Ammon's horn (tissue), 1 donor: ENCODE measurements at regions not wholly inside any gene's neighbourhood (a gene's known extent, or its start where the extent isn't known, plus 50 kb on each side); places are given as distances from the start of the nearest gene placed in this dataset.
"Not testable (repeated sequence)": the region's sequence is repeated elsewhere in the genome, so short reads cannot be mapped to it uniquely, and the experiment has no call there.

Experiments used
- DNase-seq: peaks from one replicate; pipeline ENCODE4 v3.0.0-alpha.2; 2016; ENCODE audit warnings: low spot score

- DNase-seq, result peak; percentile 48
Observed at GRCh38 chr1:146409817-146410441, 181.1 kb upstream of the NOTCH2NLA start.

- DNase-seq, result peak; percentile 77
Observed at GRCh38 chr1:146409116-146409801, 180.4 kb upstream of the NOTCH2NLA start.

- peak; percentile 7 for DNase-seq
Observed at GRCh38 chr1:146401281-146401825, 172.5 kb upstream of the NOTCH2NLA start.

- not testable (repeated sequence) for DNase-seq
Observed at GRCh38 chr1:146400173-146401121, 171.6 kb upstream of the NOTCH2NLA start.

- DNase-seq, result not testable (repeated sequence)
Observed at GRCh38 chr1:146399225-146399624, 170.4 kb upstream of the NOTCH2NLA start.

GRCh38 chr1:146396801-146397200 lies 168.0 kb upstream of the NOTCH2NLA start:
- not testable (repeated sequence) for DNase-seq

GRCh38 chr1:146396242-146396641 lies 167.4 kb upstream of the NOTCH2NLA start:
- not testable (repeated sequence) for DNase-seq

- DNase-seq, result not testable (repeated sequence)
Observed at GRCh38 chr1:146393796-146394195, 165.0 kb upstream of the NOTCH2NLA start.

GRCh38 chr1:146393154-146393553 lies 164.3 kb upstream of the NOTCH2NLA start:
- not testable (repeated sequence) for DNase-seq

- DNase-seq, result peak; percentile 8
Observed at GRCh38 chr1:146389178-146389577, 160.4 kb upstream of the NOTCH2NLA start.

- not testable (repeated sequence) for DNase-seq
Observed at GRCh38 chr1:146387750-146388469, 159.1 kb upstream of the NOTCH2NLA start.

- DNase-seq, result peak; percentile 88
Observed at GRCh38 chr1:146386851-146387749, 158.3 kb upstream of the NOTCH2NLA start.

GRCh38 chr1:146381196-146381595 lies 152.4 kb upstream of the NOTCH2NLA start:
- DNase-seq, result not testable (repeated sequence)

- peak; percentile 82 for DNase-seq
Observed at GRCh38 chr1:146376708-146377496, 148.1 kb upstream of the NOTCH2NLA start.

GRCh38 chr1:146376309-146376707 lies 147.5 kb upstream of the NOTCH2NLA start:
- DNase-seq, result peak; percentile 89

GRCh38 chr1:146375108-146375507 lies 146.3 kb upstream of the NOTCH2NLA start:
- not testable (repeated sequence) for DNase-seq

- peak; percentile 40 for DNase-seq
Observed at GRCh38 chr1:146369940-146370339, 141.1 kb upstream of the NOTCH2NLA start.

GRCh38 chr1:146355373-146355772 lies 126.6 kb upstream of the NOTCH2NLA start:
- DNase-seq, result not testable (repeated sequence)

GRCh38 chr1:146326863-146327262 lies 98.0 kb upstream of the NOTCH2NLA start:
- DNase-seq, result not testable (repeated sequence)
